ENCODE measurements at regions not wholly inside any gene's neighbourhood (a gene's known extent, or its start where the extent isn't known, plus 50 kb on each side); places are given as distances from the start of the nearest gene placed in this dataset.

DNA sequence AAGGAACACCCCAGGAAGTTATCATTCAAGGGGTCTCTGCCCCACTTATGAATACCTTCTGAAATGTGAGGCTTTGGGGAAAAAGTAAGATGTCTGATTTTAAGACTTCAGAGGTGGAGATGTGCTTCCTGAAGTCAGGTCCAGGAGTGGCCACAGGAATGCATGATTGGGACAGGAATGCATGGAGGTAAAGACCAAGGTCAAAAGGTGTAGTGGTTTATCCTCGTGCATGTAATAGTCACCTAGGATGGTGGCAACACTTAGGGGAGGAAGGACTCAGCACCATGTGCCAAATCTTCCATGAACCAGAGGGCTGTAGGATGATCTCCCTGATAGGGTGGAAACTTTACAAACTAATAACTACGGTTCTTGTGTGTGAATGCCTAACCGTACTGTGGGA lies 217.3 kb downstream of the C12orf75 start:
- TF ChIP-seq CTCF (IDR thresholded peaks at IDR 0.05) (no peak), POLR2A (IDR thresholded peaks at IDR 0.05) (no peak), POLR2AphosphoS5 (IDR thresholded peaks at IDR 0.05) (no peak)
